Thyroid gland (tissue), 4 donors: ENCODE measurements at regions not wholly inside any gene's neighbourhood (a gene's known extent, or its start where the extent isn't known, plus 50 kb on each side); places are given as distances from the start of the nearest gene placed in this dataset.

Experiments used
- CTCF ChIP-seq, 6 experiments: fragments of 200-600 bp in 3 of 6; fragments of 450-650 bp in 3 of 6; sonication (generic) in 3 of 6; IDR thresholded peaks; one replicate each; pipeline ENCODE4 v1.5.1; 2016 to 2019; ENCODE audit warnings: antibody characterized with exemption in 6 of 6, mild to moderate bottlenecking in 2 of 6, inconsistent platforms in 1 of 6, moderate library complexity in 1 of 6
- POLR2A ChIP-seq, 2 donors: fragments of 450-650 bp; IDR thresholded peaks; one replicate each; pipeline ENCODE4 v1.6.1; 2017; ENCODE audit warnings: antibody characterized with exemption in 2 of 2, mild to moderate bottlenecking in 2 of 2, moderate library complexity in 1 of 2

- TF ChIP-seq CTCF (IDR thresholded peaks at IDR 0.05) (no peak), POLR2A (IDR thresholded peaks at IDR 0.05) (no peak)
Observed at GRCh38 chr14:34110531-34110930, 159.7 kb upstream of the EGLN3 start.
